MM.1S (cell line): ENCODE measurements at regions not wholly inside any gene's neighbourhood (a gene's known extent, or its start where the extent isn't known, plus 50 kb on each side); places are given as distances from the start of the nearest gene placed in this dataset.

ENCODE experiments used
- EZH2 ChIP-seq: fragments of 300-600 bp; sonication (generic); optimal IDR thresholded peaks from 2 replicates; pipeline ENCODE3; 2017; ENCODE audit warnings: low read depth, mild to moderate bottlenecking, antibody characterized with exemption, low read length, mixed read lengths
- EZH2phosphoT487 ChIP-seq: fragments of 300-600 bp; sonication (generic); IDR thresholded peaks from 2 replicates; pipeline ENCODE4 v1.6.1; 2018; ENCODE audit warnings: antibody characterized with exemption, low read length
- TF ChIP-seq, protein P1 (sequence below): fragments of 300-600 bp; sonication (generic); IDR thresholded peaks from 2 replicates; pipeline ENCODE4 v1.5.1; 2016; ENCODE audit warnings: antibody characterized with exemption, low read length, mixed read lengths

DNA sequence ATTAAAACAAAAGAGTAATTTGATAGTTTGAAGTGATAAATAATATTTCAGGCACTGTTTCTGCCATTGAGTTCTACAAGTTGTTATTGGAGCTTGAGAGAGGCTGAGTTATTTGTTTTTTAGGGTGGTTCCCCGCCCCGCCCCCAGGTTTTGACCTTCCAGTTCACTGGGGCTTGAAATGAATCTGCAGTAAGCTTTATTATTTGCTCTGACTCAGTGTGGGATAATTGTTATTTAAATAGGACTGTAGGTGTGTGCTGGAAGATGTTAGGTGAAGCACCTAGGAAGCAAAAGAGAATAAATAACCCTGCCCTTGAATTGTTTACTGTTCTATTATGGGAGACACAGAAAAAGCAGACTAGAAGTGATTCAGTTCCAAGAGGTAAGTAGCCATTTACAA is 81.2 kb upstream of the KCNIP4 start:
- TF ChIP-seq EZH2phosphoT487 (no peak), EZH2 (no peak)
- TF ChIP-seq, protein P1, sequence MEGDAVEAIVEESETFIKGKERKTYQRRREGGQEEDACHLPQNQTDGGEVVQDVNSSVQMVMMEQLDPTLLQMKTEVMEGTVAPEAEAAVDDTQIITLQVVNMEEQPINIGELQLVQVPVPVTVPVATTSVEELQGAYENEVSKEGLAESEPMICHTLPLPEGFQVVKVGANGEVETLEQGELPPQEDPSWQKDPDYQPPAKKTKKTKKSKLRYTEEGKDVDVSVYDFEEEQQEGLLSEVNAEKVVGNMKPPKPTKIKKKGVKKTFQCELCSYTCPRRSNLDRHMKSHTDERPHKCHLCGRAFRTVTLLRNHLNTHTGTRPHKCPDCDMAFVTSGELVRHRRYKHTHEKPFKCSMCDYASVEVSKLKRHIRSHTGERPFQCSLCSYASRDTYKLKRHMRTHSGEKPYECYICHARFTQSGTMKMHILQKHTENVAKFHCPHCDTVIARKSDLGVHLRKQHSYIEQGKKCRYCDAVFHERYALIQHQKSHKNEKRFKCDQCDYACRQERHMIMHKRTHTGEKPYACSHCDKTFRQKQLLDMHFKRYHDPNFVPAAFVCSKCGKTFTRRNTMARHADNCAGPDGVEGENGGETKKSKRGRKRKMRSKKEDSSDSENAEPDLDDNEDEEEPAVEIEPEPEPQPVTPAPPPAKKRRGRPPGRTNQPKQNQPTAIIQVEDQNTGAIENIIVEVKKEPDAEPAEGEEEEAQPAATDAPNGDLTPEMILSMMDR, result no peak
